GM21381 (cell line): ENCODE measurements at regions not wholly inside any gene's neighbourhood (a gene's known extent, or its start where the extent isn't known, plus 50 kb on each side); places are given as distances from the start of the nearest gene placed in this dataset.
"Not testable (repeated sequence)": the region's sequence is repeated elsewhere in the genome, so short reads cannot be mapped to it uniquely, and the experiment has no call there.

Experiments used
- ATAC-seq: cut with Tn5 transposase; IDR thresholded peaks from one replicate; pipeline ENCODE4 v1.9.1; 2021; ENCODE audit warnings: mild to moderate bottlenecking, moderate library complexity; ENCODE audit not compliant: unreplicated experiment

DNA sequence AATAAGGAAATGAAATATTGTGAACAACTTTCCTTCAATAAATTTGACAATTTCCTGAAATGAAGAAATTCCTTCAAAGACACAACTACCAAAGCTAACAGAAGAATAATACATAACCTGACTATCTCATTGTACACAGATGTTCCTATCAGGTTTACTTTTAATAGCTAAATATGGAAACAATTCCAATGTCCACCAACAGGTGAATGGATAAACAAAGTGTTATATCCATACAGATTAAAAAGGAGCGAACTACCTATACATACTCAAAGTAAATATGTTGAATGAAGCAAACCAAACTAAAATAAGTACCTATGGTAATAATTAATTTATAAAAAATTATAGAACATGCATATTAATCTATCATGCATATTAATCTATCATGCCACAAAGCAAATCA, 554.9 kb downstream of the PPP4R3C start:
- no peak for ATAC-seq

DNA sequence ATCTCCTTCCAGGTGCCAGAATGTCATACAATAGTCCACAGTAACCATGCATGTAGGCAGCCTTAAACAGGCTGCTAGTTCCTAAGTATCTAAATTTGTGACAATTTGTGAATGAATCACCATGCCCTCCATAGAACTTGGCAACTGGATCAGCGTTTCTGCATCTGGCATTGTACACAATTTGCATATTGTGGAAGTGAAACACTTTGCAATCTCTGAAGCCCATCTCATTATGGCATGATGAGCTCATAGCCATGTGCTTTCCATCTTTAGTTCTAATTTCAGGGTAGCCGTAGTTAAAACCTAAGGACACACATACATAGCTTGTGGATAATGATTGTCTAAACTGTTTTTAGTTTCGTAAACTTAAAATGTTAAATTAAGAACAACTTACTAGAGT, 573.6 kb downstream of the PPP4R3C start:
- ATAC-seq, result no peak

DNA sequence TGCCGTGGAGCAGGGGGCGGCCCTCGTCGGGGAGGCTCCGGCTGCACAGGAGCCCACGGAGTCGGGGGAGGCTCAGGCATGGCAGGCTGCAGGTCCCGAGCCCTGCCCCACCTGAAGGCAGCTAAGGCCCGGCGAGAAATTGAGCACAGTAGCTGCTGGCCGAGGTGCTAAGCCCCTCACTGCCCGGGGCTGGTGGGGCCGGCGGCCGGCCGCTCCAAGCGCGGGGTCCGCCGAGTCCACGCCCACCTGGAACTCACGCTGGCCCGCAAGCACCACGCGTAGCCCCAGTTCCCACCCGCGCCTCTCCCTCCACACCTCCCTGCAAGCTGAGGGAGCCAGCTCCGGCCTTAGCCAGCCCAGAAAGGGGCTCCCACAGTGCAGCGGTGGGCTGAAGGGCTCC, 589.4 kb downstream of the PPP4R3C start:
- no peak for ATAC-seq

DNA sequence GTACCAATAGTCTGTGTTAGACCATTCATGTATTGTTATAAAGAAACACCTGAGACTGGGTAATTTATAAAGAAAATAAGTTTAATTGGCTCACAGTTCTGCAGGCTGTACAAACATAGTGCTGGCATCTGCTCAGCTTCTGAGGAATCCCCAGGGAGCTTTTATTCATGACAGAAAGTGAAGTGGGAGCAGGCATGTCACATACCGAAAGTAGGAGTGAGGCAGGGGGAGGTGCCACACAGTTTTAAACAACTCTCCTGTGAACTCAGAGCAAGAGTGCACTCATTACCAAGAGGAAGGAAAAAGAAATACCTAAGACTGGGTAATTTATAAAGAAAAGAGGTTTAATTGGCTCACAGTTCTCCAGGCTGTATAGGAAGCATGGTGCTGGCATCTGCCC, 591.2 kb downstream of the PPP4R3C start:
- ATAC-seq, result no peak

DNA sequence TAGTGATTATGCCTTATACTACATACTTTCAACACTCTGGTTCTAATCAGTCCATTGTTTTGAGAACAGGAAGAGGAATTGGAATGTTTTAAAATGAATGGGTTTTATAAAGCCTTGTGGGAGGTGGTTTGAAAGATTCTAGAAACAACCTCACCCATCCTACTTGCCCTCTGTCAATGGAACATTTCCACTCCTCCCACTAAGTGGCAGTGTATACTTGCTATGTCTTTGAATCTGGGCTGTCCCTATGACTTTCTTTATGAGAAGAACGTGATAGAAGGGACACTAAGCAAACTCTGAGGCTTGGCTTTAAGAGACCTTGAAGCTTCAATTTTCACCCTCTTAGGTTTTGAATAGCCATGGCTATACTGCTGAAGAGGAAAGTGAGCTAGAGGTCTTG, 611.2 kb downstream of the PPP4R3C start:
- ATAC-seq, result no peak

DNA sequence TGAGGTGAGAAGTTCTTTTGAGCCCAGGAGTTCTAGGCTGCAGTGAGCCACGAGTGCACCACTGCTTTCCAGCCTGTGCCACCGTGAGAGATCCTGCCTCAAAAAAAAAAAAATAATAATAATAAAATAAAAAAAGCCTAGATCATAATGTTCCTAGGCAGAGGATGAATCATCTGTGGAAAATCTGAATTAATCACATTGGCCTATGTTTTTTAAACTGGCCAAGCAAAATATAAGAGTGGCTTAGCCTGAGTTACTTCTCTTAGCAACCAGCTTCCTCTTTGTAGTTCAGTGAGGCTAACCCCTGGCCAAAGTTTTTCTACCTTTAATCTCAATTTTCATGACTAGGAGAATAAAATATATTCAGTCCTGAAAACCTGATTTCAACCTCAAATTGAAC, 614.6 kb downstream of the PPP4R3C start:
- ATAC-seq, result no peak

DNA sequence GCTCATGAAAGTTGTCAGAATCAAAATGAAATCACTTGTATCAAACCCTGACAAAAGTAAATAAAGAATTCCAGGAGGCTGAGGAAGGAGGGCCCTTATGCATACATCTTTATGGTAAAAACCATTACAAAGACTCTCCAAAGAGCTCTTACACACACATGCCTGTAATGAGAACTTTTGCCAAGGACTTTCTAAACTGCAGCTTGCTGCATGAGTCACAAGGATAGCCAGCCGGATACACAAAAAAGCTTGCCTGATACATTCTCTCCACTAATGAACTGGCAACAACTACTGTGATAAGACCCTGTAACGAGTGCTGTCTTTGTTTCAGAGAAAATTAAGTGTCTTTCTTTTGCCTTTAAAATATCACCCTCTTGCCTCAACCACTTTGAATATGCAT, 618.1 kb downstream of the PPP4R3C start:
- no peak for ATAC-seq

DNA sequence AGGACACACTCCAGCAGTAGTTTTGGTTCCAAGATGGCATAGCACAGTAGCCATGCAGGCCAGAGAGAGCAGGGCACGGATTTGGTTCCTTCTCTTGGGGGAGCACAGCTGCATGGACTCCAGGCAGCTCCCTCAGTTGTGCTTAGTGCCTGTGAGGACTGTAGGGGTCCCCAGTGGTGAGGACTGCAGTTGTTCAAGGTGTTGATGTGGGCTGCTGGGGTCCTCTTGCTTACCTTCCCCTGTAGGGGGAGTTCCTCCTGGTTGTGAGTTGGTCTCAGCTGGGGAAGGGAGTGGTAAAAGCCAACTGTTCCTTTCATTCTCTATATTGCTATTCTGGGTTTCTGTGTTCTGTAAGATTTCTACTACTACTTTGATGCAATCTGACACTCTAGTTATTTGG, 606.5 kb downstream of the MAGEB5 start:
- no peak for ATAC-seq

DNA sequence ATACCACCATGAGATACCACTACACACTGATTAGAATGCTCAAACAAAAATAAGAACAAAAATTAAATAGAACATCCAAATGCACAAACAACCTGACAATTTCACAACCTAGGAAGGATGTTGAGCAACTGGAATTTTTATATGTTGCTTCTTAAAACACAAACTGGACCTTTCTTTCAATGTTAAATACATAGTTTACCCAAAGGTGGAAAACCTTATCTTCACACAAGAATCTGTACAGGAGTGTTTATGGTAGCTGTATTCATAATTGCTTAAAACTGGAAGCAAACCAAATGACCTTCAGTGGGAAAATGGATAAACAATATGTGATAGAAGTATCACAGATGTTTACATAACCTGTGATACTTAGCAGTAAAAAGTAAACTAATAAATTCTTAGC, 573.8 kb downstream of the MAGEB5 start:
- ATAC-seq, result no peak

DNA sequence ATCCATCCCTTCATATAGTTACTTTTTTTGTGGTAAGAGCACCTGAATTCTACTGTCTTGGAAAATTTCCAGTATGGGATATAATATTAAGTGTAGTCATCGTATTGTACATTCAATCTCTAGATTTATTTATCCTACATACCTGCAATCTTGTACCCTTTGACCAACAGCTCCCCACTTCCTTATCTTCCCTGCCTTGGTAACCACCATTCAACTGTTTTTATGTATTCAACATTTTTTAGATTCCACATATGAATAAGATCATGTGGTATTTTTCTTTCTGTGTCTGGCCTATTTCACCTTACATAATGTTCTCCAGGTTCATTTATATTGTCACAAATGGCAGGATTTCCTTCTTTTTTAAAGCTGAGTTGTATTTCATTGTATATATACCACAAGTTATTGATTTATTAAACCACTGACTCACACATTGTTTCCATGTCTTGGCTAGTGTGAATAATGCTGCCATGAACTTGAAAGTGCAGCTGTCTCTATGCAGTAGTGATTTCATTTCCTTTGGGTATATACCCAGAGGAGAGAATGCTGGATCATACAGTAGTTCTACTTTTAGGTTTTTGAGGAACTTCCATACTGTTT, 572.5 kb downstream of the MAGEB5 start:
- ATAC-seq, result no peak

DNA sequence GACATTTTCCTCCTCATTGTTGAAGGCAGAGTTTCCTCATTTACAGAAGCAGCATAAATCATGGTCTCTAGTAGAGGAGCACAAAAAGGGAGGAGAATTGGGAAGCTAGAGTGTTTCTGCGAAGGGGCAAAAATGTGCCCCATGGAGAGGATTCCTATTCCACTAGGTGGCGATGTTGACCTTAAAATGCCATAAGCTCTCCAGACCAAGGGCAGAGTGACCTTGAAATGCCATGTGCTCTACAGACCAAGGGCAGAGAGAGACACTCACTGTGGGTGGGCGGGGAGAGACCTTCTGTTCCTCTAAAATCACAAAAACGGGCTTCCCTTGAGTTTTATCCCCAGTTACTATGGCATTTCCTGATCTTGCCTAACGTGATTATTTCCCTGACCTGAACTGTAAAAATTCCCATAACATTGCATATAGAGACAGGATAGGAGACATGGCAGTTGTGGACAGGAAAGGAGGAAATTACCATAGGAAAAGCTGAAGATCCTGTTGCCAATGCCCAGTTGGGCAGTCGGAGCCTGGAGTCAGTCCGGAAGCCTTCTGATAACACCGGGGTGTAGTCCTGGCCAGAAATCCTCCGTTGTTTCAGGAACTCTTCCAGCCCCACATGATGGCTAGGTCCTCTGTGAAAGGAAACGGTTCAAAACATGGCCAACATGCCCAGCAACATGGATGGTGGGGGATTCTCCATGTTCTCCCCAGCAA, 567.7 kb downstream of the MAGEB5 start:
- ATAC-seq, result no peak

DNA sequence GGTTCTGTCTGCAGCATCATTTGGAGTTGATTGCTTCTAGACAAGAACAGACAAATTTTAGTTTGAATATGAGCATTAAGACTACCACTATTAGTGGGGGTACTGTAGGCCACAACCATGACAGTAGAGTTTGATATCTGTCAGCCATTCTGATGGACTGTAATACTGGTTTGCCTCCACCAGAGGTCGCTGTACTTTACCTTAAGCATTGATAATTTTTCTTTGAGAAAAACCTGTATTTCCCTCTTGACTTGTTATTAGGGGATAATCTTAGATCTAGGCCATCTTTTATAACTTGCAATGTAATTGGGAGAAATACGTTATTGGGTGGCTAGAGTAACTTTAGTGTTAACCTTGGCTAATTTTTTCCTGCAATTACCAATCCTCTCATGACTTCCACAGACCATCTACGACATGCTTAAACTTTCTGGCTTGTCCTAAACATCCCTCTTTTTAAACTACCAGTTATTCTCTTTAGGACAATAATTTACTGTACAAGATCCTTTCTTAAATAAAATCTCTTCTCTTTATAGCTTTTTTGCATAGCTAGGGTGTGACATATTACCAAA, 562.4 kb downstream of the MAGEB5 start:
- ATAC-seq, result no peak

DNA sequence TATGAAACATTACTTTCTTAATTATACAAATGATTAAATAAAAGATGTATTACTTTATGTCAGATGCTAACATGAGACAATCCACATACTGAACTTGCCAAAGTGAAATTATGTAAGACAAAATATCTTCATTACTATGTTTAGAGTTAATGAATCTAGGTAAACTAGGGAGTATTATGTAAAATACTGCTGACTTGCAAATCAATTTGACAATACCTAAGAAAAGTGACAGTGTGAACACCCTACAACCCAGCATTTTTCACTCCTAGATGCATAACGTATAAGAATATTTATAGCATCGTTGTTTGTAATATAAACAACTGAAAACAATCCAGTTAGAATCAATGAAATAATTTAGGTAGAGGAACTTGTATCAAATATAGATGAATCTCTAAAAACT, 546.3 kb downstream of the MAGEB5 start:
- ATAC-seq, result no peak

DNA sequence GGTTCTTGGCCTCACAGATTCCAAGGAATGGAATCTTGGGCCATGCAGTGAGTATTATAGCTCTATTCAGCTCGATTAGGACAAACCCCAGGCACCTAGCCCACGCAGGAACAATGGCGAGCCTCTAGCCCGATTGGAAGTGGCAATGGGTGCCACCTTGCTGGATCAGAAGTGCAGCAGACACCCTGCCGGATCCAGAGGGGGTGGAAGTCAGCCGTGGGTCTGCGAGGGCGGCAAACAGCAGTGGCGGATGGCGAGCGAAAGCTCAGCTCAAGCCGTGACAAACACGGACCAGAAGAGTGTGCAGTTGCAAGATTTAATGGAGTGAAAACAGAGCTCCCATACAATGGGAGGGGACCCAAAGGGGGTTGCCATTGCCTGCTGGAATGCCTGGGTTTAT, 539.8 kb downstream of the MAGEB5 start:
- not testable (repeated sequence) for ATAC-seq

DNA sequence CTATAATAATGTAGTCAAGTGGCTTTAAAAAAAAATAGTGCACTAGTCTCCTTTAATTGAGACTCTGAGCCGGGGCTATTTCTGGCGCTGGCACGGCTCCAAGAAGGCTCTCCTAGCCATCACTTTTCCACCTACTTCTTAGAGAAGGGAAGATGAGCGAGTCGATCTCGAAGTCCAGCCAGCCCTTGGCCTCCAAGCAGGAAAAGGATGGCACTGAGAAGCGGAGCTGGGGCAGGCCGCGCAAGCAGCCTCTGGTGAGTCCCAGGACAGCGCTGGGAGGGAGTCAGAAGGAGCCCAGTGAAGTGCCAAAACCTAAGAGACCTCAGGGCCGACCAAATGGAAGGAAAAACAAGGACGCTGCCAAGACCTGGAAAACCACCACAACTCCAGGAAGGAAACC, 531.9 kb downstream of the MAGEB5 start:
- no peak for ATAC-seq

DNA sequence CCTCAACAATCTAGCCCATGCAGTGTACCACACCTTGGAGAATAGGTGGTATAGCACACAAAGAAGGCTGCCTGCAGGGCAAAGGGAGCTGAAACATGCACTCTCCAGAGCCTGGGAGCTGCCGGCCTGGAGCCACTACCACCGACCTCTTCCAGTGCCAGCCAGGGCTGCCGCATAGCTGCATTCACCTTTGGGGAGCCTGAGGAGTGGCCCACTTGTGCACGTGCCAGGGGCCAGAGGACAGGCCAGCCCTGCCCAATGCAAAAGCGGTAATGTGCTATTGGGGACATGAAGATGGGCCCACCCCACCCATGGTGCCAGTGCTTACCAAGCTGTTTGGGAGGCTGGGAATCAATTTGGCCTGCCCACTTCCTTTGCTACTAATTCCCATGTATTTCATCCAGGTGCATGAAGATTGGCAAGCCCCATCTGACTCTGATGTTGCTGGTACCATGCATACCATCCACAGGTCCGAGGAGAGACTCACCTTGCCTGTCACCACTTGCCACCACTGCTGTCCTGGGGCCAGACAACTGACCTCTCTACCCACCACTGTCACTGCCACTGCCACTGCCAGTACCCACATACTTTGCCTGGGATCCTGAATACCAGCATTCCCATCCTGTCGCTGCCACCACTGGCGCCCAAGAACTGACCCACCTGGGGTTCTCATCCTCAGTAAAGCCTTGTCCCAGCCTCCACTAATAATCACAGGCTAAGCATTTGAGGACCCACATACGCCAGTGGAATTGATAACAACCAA, 506.9 kb downstream of the MAGEB5 start:
- ATAC-seq, result no peak

DNA sequence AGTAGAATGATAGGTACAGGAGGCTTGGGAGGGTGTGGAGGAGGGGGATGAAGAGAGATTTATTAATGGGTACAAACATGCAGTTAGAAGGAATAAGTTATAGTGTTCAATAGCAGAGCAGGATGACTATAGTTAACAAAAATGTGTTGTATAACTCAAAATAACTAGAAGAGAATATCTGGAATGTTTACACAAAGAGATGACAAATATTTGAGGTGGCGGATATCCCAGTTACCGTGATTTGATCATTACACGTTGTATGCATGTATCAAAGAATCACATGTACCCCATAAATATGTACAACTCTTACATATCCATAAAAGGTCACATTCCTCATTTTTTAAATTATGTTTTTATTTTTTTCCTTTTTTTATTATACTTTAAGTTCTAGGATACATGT, 456.6 kb downstream of the MAGEB5 start:
- no peak for ATAC-seq

DNA sequence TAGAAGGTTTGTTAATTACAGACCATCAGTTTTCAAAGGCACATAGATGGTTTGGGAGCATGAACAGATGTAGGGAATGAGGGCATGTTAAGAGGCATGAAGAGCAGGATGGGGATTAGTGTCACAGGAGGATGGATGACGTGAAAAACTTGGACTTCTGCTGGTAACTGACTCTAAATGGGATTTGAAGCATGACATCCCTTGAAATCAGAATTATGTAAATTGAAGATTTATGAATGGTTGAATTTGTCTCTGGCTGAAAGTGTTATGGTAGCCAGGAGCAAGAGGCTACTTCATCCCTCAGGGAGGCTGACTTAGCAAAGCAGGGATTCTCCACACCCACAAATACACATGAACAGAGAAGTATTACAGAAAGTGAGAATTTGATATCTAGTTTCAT, 454.6 kb downstream of the MAGEB5 start:
- ATAC-seq, result no peak

DNA sequence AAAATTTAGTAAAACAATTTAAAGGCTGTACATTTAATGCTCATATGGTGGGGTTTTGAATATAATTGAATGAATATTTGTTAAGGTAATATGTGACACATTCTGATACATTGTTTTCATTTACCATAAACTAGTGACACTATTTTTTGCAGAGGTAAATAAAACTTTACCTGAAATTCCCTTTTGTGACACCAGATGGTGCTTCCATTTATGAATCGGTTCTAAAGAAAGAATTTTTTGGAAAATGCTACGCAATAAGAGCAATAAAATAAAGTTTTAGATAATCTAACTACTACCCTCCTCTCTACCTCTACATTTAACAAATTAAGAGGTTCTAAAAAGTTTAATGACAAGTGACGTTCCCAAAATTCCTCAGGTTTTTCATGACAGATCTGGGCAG, 448.9 kb downstream of the MAGEB5 start:
- no peak for ATAC-seq

DNA sequence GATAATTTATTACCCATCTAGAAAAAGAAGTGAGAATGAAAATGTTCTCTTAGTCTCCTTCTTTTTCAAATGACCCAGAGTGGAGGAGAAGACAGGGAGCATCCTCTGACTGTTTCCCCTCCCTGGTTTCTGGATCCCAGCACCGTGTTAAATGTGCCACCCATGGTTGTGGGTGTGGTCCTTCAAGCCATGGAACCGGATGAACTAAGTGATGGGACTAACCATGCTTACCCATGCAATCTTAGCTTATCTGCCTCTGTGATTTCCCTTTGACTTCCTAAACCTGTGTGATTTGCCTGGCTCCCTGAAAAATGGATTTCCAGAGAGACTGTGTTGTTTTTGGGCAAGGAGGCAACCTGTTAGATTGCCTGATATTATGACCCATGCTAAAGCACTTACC, 437.1 kb downstream of the MAGEB5 start:
- ATAC-seq, result no peak

DNA sequence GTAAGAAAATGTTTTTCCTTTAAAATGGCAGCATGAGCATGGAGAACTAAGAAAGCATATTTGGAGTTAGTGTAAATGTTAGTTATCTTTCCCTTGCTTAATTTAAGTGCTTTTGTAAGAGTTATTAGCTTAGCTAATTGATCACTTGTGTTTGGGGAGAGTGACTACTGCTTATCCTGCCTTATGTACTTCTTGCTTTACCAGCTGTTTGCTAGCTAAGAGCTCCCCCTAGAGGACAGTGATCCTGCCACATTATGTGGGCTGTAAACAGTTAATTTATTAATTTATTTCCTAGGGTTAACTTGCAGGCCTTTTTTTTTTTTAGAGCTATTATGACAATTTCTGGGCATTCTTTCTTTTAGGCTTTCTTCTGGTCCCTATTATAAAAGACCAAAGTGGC, 435.8 kb downstream of the MAGEB5 start:
- no peak for ATAC-seq

DNA sequence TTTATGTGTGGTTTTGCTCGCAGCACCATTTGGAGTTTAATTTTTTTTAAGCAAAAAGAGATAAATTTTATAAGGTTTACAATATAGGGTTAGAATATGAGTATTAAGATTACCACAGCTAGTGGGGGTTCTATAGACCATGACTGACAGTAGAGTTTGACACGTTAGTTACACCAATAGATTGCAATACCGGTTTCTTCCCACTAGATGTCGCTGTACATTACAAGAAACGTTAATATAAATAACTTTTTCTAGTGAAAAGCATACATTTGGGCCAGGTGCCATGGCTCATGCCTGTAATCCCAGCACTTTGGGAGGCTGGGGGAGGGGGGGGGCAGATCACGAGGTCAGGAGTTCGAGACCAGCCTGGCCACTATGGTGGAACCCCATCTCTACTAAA, 433.6 kb downstream of the MAGEB5 start:
- ATAC-seq, result no peak
